ENCODE measurements at regions not wholly inside any gene's neighbourhood (a gene's known extent, or its start where the extent isn't known, plus 50 kb on each side); places are given as distances from the start of the nearest gene placed in this dataset.
"Not testable (repeated sequence)": the region's sequence is repeated elsewhere in the genome, so short reads cannot be mapped to it uniquely, and the experiment has no call there.

DNA sequence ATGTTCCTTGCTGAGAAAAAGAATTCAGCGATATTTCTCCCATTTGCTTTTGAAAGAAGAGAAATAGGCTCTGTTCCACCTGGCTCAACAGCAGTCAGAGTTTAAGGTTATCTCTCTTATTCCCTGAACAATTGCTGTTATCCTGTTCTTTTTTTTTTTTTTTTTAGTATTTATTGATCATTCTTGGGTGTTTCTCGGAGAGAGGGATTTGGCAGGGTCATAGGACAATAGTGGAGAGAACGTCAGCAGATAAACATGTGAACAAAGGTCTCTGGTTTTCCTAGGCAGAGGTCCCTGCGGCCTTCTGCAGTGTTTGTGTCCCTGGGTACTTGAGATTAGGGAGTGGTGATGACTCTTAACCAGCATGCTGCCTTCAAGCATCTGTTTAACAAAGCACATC is 77.5 kb upstream of the DST start:
- not testable (repeated sequence) for H3K27me3 ChIP-seq (ENCODE audit: control insufficient read depth in 4 of 4, insufficient read depth in 4 of 4, low read length in 3 of 4); DNase-seq (ENCODE audit: low spot score); H3K36me3 ChIP-seq (ENCODE audit: control insufficient read depth in 4 of 4, insufficient read depth in 3 of 4, low read depth in 1 of 4, low read length in 3 of 4); H3K4me3 ChIP-seq (ENCODE audit: low read depth in 1 of 3, low read length in 3 of 3); H3K9ac ChIP-seq (ENCODE audit: low read depth in 1 of 2, low read length in 2 of 2); H3K9me3 ChIP-seq (ENCODE audit: control insufficient read depth in 4 of 4, low read length in 3 of 4); H3K27ac ChIP-seq (ENCODE audit: low read depth in 1 of 2, low read length in 2 of 2)
- peak in 1 of 2 donors; percentile 38 for TF ChIP-seq JUND (IDR thresholded peaks at IDR 0.05)
- peak in 1 of 2 donors; percentile 62 for TF ChIP-seq HNF4A (conservative IDR thresholded peaks at IDR 0.05)
- peak in 1 of 2 donors; percentile 41 for TF ChIP-seq RXRA (IDR thresholded peaks at IDR 0.05)
- peak; percentile 16 for TF ChIP-seq YY1 (IDR thresholded peaks at IDR 0.05)
- WGBS = 35% methylated on average over 4 of the region's 4 CpGs
- H3K4me1 ChIP-seq (ENCODE audit: control insufficient read depth in 4 of 4, insufficient read depth in 4 of 4, low read length in 3 of 4) = peaks cover 2 to 13% (median 2%) of the 10 kb centered on the region in 4 donors

DNA sequence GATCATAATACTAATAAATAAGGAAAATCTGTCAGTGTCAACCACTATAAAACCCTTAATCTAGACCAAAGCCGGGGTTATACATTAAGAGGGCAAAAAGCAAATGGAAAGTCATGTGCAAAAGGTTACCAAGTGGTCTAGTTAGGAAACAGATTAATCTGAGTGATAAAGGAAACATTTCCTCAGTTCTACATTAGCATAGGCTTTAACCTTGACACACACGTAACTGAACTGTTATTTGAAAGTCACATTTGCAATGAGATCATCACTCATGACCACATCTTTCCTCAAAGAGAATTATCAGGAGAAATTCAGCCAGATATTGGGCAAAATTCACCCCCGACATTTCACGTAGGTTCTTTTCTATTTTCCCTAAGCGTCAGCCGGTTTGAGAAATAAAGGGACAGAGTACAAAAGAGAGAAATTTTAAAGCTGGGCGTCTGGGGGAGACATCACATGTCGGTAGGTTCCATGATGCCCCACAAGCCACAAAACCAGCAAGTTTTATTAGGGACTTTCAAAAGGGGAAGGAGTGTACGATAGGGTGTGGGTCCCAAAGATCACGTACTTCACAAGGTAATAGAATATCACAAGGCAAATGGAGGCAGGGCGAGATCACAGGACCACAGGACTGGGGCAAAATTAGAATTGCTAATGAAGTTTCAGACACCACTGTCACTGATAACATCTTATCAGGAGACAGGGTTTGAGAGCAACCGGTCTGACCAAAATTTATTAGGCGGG is 76.8 kb upstream of the DST start:
- not testable (repeated sequence) for H3K4me3 ChIP-seq (ENCODE audit: low read depth in 1 of 3, low read length in 3 of 3); H3K9ac ChIP-seq (ENCODE audit: low read depth in 1 of 2, low read length in 2 of 2); H3K27me3 ChIP-seq (ENCODE audit: control insufficient read depth in 4 of 4, insufficient read depth in 4 of 4, low read length in 3 of 4); H3K36me3 ChIP-seq (ENCODE audit: control insufficient read depth in 4 of 4, insufficient read depth in 3 of 4, low read depth in 1 of 4, low read length in 3 of 4); H3K9me3 ChIP-seq (ENCODE audit: control insufficient read depth in 4 of 4, low read length in 3 of 4); DNase-seq (ENCODE audit: low spot score)
- TF ChIP-seq SP1 (IDR thresholded peaks at IDR 0.05) (peak; percentile 35), HNF4A (conservative IDR thresholded peaks at IDR 0.05) (peak in 1 of 2 donors; percentile 34), RXRA (IDR thresholded peaks at IDR 0.05) (peak in 1 of 2 donors; percentile 42), JUND (IDR thresholded peaks at IDR 0.05) (peak; percentile 28 to 50)
- TF ChIP-seq, protein P1, sequence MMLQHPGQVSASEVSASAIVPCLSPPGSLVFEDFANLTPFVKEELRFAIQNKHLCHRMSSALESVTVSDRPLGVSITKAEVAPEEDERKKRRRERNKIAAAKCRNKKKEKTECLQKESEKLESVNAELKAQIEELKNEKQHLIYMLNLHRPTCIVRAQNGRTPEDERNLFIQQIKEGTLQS (IDR thresholded peaks at IDR 0.05) = peak; percentile 60
- Histone ChIP-seq H3K4me1 (ENCODE audit: control insufficient read depth in 4 of 4, insufficient read depth in 4 of 4, low read length in 3 of 4) (peaks cover 2 to 17% (median 5%) of the 10 kb centered on the region in 4 donors), H3K27ac (ENCODE audit: low read depth in 1 of 2, low read length in 2 of 2) (peak overlapping the region in 1 of 2 donors; percentile 59)
- WGBS = 83% methylated on average over 13 of the region's 13 CpGs

DNA sequence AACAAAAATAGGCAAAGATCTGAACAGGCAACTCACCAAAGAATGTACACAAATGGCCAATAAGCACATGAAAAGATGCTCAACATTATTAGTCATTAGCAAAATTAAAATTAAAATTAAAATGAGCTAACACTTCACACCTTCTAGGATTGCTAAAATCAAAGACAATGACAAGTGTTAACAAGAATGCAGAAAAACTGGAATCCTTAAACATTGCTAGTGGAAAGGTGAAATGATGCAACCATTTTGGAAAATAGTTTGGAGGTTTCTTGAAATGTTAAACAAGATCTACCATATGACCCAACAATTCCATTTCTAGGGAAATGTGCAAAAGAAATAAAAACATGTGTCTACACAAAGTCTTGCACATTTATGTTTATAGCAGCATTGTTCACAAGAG is 75.5 kb upstream of the DST start:
- no peak for DNase-seq (ENCODE audit: low spot score)
- Histone ChIP-seq H3K4me3 (ENCODE audit: low read depth in 1 of 3, low read length in 3 of 3) (no peak overlapping the region), H3K27me3 (ENCODE audit: control insufficient read depth in 4 of 4, insufficient read depth in 4 of 4, low read length in 3 of 4) (no peaks in the 10 kb centered on the region), H3K36me3 (ENCODE audit: control insufficient read depth in 4 of 4, insufficient read depth in 3 of 4, low read depth in 1 of 4, low read length in 3 of 4) (no peaks in the 10 kb centered on the region), H3K27ac (ENCODE audit: low read depth in 1 of 2, low read length in 2 of 2) (no peak overlapping the region), H3K9me3 (ENCODE audit: control insufficient read depth in 4 of 4, low read length in 3 of 4) (no peaks in the 10 kb centered on the region), H3K4me1 (ENCODE audit: control insufficient read depth in 4 of 4, insufficient read depth in 4 of 4, low read length in 3 of 4) (peaks cover 3 to 24% (median 9%) of the 10 kb centered on the region in 4 donors), H3K9ac (ENCODE audit: low read depth in 1 of 2, low read length in 2 of 2) (no peak overlapping the region)
- TF ChIP-seq YY1 (IDR thresholded peaks at IDR 0.05) = no peak
- TF ChIP-seq, protein P2, sequence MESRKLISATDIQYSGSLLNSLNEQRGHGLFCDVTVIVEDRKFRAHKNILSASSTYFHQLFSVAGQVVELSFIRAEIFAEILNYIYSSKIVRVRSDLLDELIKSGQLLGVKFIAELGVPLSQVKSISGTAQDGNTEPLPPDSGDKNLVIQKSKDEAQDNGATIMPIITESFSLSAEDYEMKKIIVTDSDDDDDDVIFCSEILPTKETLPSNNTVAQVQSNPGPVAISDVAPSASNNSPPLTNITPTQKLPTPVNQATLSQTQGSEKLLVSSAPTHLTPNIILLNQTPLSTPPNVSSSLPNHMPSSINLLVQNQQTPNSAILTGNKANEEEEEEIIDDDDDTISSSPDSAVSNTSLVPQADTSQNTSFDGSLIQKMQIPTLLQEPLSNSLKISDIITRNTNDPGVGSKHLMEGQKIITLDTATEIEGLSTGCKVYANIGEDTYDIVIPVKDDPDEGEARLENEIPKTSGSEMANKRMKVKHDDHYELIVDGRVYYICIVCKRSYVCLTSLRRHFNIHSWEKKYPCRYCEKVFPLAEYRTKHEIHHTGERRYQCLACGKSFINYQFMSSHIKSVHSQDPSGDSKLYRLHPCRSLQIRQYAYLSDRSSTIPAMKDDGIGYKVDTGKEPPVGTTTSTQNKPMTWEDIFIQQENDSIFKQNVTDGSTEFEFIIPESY (IDR thresholded peaks at IDR 0.05) = no peak
- TF ChIP-seq HNF4G (IDR thresholded peaks at IDR 0.05) = no peak
- no peak for TF ChIP-seq JUND (IDR thresholded peaks at IDR 0.05)
- TF ChIP-seq, protein P3, sequence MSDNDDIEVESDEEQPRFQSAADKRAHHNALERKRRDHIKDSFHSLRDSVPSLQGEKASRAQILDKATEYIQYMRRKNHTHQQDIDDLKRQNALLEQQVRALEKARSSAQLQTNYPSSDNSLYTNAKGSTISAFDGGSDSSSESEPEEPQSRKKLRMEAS (IDR thresholded peaks at IDR 0.05) = no peak
- TF ChIP-seq TAF1 (conservative IDR thresholded peaks at IDR 0.05) = no peak
- no peak for TF ChIP-seq GABPA (IDR thresholded peaks at IDR 0.05 in 1 of 2, conservative IDR thresholded peaks at IDR 0.05 in 1 of 2)
- TF ChIP-seq FOXA2 (IDR thresholded peaks at IDR 0.05) = no peak
- TF ChIP-seq RAD21 (IDR thresholded peaks at IDR 0.05) = no peak
- TF ChIP-seq NR2F2 (IDR thresholded peaks at IDR 0.05) = no peak
- TF ChIP-seq, protein P4, sequence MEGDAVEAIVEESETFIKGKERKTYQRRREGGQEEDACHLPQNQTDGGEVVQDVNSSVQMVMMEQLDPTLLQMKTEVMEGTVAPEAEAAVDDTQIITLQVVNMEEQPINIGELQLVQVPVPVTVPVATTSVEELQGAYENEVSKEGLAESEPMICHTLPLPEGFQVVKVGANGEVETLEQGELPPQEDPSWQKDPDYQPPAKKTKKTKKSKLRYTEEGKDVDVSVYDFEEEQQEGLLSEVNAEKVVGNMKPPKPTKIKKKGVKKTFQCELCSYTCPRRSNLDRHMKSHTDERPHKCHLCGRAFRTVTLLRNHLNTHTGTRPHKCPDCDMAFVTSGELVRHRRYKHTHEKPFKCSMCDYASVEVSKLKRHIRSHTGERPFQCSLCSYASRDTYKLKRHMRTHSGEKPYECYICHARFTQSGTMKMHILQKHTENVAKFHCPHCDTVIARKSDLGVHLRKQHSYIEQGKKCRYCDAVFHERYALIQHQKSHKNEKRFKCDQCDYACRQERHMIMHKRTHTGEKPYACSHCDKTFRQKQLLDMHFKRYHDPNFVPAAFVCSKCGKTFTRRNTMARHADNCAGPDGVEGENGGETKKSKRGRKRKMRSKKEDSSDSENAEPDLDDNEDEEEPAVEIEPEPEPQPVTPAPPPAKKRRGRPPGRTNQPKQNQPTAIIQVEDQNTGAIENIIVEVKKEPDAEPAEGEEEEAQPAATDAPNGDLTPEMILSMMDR (IDR thresholded peaks at IDR 0.05; ENCODE audit: low read depth, low read length, missing input control) = no peak
- no peak for TF ChIP-seq FOXA1 (IDR thresholded peaks at IDR 0.05)
